ENCODE measurements at regions not wholly inside any gene's neighbourhood (a gene's known extent, or its start where the extent isn't known, plus 50 kb on each side); places are given as distances from the start of the nearest gene placed in this dataset.

DNA sequence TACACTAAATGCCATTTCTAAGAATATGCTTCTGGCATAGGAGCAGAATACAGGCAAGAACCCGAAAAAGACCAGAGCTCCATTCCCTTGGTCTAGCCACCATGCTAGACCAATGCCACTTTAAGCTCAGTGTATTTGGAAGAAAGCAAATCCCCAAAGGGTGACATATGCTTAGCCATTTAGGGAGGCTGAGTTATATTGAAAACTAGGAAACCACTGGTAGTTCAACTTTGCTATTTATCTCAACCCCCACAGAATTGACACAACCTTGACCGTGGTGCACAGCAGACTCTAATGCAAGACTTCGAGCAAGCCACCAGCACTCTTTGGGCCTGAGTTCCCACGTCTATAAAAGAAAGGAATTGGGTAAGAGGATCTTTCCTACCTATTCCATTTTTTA is 167.9 kb downstream of the ADSS2 start:
- no peaks in the 10 kb centered on the region for H3K79me2 ChIP-seq (ENCODE audit: insufficient read depth, low read length)
- H3K9me3 ChIP-seq (ENCODE audit: insufficient read depth, low read depth, low read length) = no peaks in the 10 kb centered on the region
- no peak overlapping the region for H3K4me2 ChIP-seq (ENCODE audit: low read depth, low read length, poor library complexity, severe bottlenecking)
- no peaks in the 10 kb centered on the region for H3K27me3 ChIP-seq (ENCODE audit: insufficient read depth, low read length, poor library complexity, severe bottlenecking)
- H3K9ac ChIP-seq (ENCODE audit: low read depth, low read length, poor library complexity, severe bottlenecking) = no peak overlapping the region
- H3F3A ChIP-seq (ENCODE audit: low read depth) = no peaks in the 10 kb centered on the region
- no peak overlapping the region for H3K4me3 ChIP-seq (ENCODE audit: low read length, poor library complexity, severe bottlenecking)
- TF ChIP-seq, protein P1, sequence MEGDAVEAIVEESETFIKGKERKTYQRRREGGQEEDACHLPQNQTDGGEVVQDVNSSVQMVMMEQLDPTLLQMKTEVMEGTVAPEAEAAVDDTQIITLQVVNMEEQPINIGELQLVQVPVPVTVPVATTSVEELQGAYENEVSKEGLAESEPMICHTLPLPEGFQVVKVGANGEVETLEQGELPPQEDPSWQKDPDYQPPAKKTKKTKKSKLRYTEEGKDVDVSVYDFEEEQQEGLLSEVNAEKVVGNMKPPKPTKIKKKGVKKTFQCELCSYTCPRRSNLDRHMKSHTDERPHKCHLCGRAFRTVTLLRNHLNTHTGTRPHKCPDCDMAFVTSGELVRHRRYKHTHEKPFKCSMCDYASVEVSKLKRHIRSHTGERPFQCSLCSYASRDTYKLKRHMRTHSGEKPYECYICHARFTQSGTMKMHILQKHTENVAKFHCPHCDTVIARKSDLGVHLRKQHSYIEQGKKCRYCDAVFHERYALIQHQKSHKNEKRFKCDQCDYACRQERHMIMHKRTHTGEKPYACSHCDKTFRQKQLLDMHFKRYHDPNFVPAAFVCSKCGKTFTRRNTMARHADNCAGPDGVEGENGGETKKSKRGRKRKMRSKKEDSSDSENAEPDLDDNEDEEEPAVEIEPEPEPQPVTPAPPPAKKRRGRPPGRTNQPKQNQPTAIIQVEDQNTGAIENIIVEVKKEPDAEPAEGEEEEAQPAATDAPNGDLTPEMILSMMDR (conservative IDR thresholded peaks at IDR 0.05; ENCODE audit: low read length) = no peak
- TF ChIP-seq EZH2phosphoT487 (IDR thresholded peaks at IDR 0.05; ENCODE audit: borderline replicate concordance) = no peak
- no peaks in the 10 kb centered on the region for H3K4me1 ChIP-seq (ENCODE audit: insufficient read depth, low read length, poor library complexity, severe bottlenecking)
- H3K36me3 ChIP-seq (ENCODE audit: insufficient read depth, low read length) = no peaks in the 10 kb centered on the region
- H3K9me2 ChIP-seq (replicated peaks; ENCODE audit: low read depth, low read length) = no peaks in the 10 kb centered on the region
- no peak overlapping the region for H2AFZ ChIP-seq (ENCODE audit: low read length)
- H4K20me1 ChIP-seq (ENCODE audit: insufficient read depth, low read length, poor library complexity, severe bottlenecking) = no peaks in the 10 kb centered on the region

DNA sequence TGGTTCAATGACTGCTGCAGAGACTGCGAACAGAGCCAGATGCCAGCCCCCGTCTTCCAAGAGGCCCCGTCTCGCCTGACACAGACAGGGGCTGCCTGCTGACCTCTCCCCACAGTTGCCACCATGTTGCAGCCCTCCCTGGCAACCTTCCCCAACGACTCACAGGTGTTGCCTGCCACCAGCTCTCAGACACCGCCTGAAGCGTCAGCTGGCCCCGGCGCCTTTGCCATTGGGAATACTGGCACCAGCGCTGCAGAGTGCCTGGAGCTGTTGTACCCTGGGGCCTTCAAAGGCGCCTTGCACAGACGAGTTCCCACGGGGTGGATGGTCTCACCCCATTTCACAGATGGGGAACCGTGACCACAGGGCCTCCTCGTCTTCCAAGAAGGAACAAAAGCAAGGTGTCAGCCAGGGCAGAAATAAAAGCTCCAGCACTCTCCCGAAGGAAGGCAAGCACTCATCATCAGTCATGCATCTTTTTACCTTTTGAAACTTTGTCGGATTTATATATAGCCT is 167.0 kb downstream of the ADSS2 start:
- H2AFZ ChIP-seq (ENCODE audit: low read length) = no peak overlapping the region
- no peaks in the 10 kb centered on the region for H3K9me2 ChIP-seq (replicated peaks; ENCODE audit: low read depth, low read length)
- H3K4me1 ChIP-seq (ENCODE audit: insufficient read depth, low read length, poor library complexity, severe bottlenecking) = no peaks in the 10 kb centered on the region
- no peak overlapping the region for H3K9ac ChIP-seq (ENCODE audit: low read depth, low read length, poor library complexity, severe bottlenecking)
- H3K9me3 ChIP-seq (ENCODE audit: insufficient read depth, low read depth, low read length) = no peaks in the 10 kb centered on the region
- H4K20me1 ChIP-seq (ENCODE audit: insufficient read depth, low read length, poor library complexity, severe bottlenecking) = no peaks in the 10 kb centered on the region
- H3K79me2 ChIP-seq (ENCODE audit: insufficient read depth, low read length) = no peaks in the 10 kb centered on the region
- H3K4me3 ChIP-seq (ENCODE audit: low read length, poor library complexity, severe bottlenecking) = no peak overlapping the region
- no peaks in the 10 kb centered on the region for H3K27me3 ChIP-seq (ENCODE audit: insufficient read depth, low read length, poor library complexity, severe bottlenecking)
- no peaks in the 10 kb centered on the region for H3K36me3 ChIP-seq (ENCODE audit: insufficient read depth, low read length)
- no peaks in the 10 kb centered on the region for H3F3A ChIP-seq (ENCODE audit: low read depth)
- TF ChIP-seq, protein P1 (conservative IDR thresholded peaks at IDR 0.05; ENCODE audit: low read length) = no peak
- no peak for TF ChIP-seq EZH2phosphoT487 (IDR thresholded peaks at IDR 0.05; ENCODE audit: borderline replicate concordance)
- no peak overlapping the region for H3K4me2 ChIP-seq (ENCODE audit: low read depth, low read length, poor library complexity, severe bottlenecking)

DNA sequence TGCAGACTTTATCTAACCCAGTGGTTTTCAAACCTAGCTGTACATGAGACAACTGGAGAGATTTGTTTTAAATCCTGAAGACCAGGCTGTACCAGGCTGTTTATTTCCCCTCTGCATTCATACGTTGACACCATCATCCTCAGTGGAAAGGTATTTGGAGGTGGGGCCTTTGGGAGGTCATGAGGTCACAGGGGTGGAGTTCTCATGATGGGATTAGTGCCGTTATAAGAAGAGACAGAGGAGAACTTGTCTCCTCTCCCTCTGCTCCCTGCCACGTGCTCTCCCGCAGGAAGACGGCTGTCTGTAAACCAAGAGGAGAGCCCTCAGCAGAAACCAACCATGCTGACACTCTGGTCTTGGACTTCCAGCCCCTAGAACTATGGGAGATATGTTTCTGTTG is 165.4 kb downstream of the ADSS2 start:
- Histone ChIP-seq H3K4me3 (ENCODE audit: low read length, poor library complexity, severe bottlenecking) (no peak overlapping the region), H3K79me2 (ENCODE audit: insufficient read depth, low read length) (no peaks in the 10 kb centered on the region), H3F3A (ENCODE audit: low read depth) (no peaks in the 10 kb centered on the region), H3K4me1 (ENCODE audit: insufficient read depth, low read length, poor library complexity, severe bottlenecking) (peaks cover 1% of the 10 kb centered on the region), H3K9me2 (replicated peaks; ENCODE audit: low read depth, low read length) (no peaks in the 10 kb centered on the region), H3K9me3 (ENCODE audit: insufficient read depth, low read depth, low read length) (no peaks in the 10 kb centered on the region), H3K36me3 (ENCODE audit: insufficient read depth, low read length) (no peaks in the 10 kb centered on the region), H3K4me2 (ENCODE audit: low read depth, low read length, poor library complexity, severe bottlenecking) (no peak overlapping the region), H2AFZ (ENCODE audit: low read length) (no peak overlapping the region), H3K27me3 (ENCODE audit: insufficient read depth, low read length, poor library complexity, severe bottlenecking) (no peaks in the 10 kb centered on the region), H3K9ac (ENCODE audit: low read depth, low read length, poor library complexity, severe bottlenecking) (no peak overlapping the region), H4K20me1 (ENCODE audit: insufficient read depth, low read length, poor library complexity, severe bottlenecking) (no peaks in the 10 kb centered on the region)
- no peak for TF ChIP-seq EZH2phosphoT487 (IDR thresholded peaks at IDR 0.05; ENCODE audit: borderline replicate concordance)
- TF ChIP-seq, protein P1 (conservative IDR thresholded peaks at IDR 0.05; ENCODE audit: low read length) = no peak

All from Loucy (cell line).